Stimulated activated CD8-positive, alpha-beta memory T cell treated with anti-CD3 and anti-CD28 coated beads, Interleukin-4, amount 100 ng/mL, for 48 hours (primary cell): ENCODE measurements at regions not wholly inside any gene's neighbourhood (a gene's known extent, or its start where the extent isn't known, plus 50 kb on each side); places are given as distances from the start of the nearest gene placed in this dataset.

Experiments
- DNase-seq: peaks from one replicate; pipeline ENCODE4 v3.0.0-alpha.2; 2020

DNA sequence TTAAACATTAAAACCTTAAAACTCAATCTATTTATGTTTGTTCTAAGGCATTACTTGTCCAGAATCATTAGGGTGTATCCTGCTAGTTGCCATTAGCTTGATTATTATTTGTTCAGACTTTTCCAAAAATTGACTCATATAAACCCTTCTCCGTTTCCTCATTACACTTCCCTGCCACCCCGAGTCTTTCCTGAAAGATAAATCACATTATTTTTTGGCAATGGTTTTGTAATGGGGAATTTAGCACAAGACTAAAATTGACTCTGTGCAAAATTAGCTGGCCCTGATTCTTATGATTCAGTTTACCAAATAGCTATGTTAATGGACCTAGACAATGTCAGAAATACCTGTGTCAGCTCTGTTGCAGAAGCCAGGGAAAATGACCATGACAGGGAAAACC lies 112.2 kb upstream of the NT5C1B start:
- DNase-seq: no peak

GRCh38 chr2:18690342-18690741 lies 101.0 kb upstream of the NT5C1B start:
- peak; percentile 24 for DNase-seq

DNA sequence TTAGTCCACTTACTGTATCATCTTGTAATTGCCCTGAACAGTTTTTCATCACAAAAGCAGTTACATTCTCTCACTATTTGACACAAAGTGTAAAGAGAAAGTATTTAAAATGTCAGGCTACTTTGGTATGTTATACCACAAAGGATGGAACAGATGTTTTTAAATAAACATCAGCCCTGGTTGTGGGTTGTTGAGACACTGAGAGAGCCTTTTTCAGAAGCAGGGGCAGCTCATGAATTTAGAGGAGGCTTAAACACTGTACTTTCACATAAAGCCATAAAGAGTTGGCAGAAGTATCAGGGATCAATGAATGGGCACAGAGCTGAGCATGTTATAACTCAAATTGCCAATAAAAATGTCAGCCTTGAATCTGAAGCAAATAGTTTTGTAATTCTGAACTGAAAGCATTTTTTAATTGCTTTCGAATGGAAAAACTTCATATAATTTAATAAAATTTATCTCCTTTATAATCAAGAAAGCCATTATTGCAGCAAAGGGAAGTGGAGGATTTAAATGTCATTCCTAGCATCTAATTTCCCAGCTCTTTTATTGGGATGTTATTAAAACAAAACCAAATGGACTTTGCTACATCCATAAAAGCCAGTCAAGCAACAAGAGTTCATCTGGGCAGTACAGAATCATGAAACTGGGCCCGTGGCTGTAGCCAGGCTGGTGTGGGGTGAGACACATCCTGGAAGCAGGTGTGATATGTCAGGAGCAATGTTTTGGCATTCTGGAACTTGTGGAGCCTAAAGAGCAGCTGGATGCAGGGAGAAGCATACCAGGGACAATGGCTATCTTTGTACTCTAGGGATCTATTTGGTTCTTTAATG lies 95.1 kb upstream of the NT5C1B start:
- no peak for DNase-seq

- DNase-seq: no peak
Observed at GRCh38 chr2:18682681-18683080, 93.3 kb upstream of the NT5C1B start.

DNA sequence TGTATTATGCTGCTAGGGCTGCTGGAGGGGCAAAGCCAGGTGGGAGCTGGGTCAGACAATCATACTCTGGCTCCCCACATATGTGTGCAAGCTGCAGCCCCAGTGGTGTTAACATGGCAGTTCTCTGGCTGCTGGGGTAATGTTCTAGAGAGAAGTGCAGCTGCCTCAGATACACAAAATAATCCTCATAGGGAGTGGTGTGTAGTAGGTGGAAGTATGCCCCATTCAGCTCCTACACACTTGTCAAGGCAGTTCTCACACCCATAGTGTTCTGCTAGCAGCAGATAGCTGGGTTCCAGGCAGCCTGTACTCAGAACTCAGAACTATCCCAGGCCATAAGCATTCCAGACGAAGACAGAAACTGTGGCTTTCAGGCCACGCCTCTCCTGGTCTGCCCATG lies 87.9 kb upstream of the NT5C1B start:
- no peak for DNase-seq

GRCh38 chr2:18674309-18674708 lies 84.9 kb upstream of the NT5C1B start:
- DNase-seq: no peak

GRCh38 chr2:18671363-18671762 lies 82.0 kb upstream of the NT5C1B start:
- no peak for DNase-seq

DNA sequence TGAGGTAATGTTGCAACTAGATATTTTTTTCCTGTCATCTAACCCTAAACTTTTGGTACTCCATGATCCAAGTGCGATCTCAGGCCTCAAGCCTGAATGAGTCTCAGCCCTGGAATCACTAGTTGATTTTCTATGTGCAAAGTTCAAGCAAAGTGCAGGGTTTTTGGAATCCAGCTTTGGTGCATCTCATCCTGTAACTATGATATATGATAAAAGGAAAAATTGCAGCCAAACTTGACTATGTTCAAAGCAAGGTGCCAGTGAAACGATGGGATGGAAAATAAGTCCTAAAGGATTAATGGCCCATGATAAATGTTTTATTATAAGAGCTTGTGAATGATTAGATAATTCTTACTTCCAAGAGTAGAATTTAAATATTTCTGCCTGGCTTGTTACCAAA lies 78.9 kb upstream of the NT5C1B start:
- DNase-seq: no peak

DNA sequence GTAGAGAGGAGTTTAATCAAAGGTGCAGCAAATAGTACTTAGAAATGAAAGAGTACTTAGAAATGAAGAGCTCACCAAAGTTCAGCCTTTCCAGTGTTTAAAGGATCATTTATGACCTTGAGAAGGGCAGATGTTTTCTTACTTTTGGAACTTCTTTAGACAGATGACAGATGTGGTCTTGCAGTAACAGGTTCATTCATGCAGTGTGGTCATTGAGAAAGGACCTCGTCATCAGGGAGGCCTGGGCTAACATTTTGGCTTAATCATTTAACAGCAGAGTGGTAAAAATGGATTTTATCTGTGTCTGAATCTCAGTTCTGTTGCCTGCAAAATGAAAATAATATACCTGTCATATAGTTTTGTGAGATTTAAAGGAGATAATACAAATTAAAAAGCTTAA lies 75.1 kb upstream of the NT5C1B start:
- no peak for DNase-seq

- DNase-seq: no peak
Observed at GRCh38 chr2:18663861-18664260, 74.5 kb upstream of the NT5C1B start.

DNA sequence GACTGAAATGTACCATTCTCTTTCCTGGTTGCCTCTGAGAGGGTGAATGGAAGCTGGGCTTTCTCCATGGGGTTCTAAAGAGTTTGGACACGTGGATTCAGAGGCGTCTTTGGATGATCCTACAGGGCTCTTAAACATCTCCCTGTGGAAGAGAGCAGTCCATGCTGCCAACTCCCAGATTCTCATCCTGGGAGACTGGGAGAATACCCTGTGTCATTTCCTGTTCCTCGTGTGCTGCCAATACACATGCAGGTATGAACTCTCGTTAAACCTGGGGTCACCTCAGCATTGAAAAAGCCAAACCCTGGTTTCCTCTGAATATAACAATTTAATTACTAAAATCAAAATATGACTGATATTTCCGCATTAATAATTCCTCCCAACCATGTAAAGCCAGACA lies 73.3 kb upstream of the NT5C1B start:
- DNase-seq: no peak

DNA sequence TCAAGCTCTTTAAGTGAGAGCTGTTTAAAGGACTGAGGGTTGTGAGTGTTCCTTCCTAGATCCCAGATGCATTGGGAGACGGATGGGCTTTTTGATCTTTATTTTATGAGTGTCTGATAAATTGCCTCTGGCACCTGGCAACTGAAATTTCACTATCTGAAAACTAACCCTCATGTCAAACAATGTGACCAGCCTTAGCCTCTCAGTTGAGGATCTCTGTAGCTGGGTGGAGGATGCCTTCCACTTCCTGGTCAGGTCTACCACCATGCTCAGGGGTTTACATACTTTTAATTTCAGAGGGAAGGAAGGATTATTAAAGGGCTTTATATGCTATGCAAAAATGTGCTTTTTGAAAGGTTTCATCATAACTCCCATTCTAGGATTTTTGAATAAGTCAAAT lies 70.5 kb upstream of the NT5C1B start:
- no peak for DNase-seq

DNA sequence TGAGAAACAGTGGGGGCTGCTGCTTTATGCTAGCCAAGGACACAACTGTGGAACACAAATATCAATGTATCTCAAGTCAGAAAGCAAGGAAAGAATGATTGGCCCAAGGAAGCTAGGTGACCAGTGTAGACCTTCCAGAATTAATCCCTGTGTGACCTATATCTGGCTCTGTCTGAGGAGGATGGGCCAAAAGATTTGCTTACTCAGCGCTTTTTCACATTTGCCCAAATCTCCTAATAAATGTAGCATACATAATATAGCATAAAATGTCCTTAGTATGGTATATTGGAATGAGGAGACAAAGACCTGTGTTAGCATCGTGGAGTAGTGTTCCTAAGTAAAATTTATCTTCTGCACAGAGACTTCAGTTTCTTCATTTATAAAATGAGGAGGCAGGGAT lies 66.7 kb upstream of the NT5C1B start:
- no peak for DNase-seq

DNA sequence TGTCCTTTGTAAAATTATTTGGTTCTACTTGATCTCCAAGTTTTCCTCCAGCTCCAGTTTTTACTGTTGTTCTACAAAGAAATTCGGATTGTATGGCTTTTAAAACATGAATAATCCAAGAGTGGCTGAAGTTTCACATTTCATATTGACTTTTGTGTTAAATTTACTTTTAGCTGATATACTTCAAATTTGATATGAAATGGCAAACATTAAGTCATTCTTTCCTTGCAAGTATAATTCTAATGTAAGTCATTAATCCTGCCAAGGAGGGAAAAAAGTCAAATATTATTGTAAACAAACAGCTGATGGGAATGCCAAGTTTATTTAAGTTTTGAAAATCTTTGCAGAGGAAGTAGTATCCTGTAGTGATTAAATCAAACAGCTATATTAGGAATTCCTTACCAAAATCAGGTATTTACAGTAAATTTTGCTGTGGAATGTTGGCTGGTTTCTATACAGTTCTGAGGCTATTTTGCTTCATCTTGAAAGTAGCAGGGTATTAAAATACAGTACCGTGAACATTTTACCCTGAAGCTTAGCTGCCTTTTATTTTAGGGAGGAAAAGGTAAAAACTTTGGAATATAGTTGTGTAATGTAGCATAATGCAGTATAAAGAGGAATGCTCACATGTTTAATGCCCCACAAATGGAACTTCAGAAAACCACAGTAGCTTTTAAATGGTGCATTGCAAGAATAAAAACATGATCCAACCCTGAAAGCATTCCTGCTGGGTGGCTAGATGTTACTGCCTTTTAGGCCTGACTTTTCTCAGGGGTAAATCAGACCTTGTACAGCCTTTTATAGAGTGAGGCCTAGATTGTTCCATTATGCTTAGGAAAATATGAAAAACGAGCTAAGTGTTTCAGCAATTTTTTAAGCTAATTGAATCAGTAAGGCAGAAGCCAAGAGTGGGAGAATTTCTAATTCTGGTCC lies 62.7 kb upstream of the NT5C1B start:
- DNase-seq: no peak

GRCh38 chr2:18650221-18650620 lies 60.9 kb upstream of the NT5C1B start:
- no peak for DNase-seq

- DNase-seq: no peak
Observed at GRCh38 chr2:18649502-18650135, 60.2 kb upstream of the NT5C1B start.

DNA sequence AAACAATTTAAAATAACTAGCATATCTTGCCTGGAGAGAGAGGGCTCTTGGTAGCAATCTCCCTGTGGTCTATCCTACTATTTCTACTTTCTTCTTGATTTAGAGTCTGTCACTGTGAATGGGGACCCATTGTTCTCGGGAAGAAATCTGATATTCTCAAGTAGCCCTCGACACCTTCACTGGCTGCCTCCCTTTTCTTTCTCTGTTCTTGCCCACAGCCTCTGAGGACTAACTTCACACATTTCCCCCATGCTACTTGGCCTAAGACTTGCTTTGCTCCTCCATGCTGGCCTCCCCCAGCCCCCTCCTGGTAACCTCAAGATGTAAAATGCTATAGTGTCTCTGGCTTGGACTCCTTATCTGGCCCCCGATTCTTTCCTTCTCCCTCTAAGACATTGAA lies 58.8 kb upstream of the NT5C1B start:
- DNase-seq: no peak

DNA sequence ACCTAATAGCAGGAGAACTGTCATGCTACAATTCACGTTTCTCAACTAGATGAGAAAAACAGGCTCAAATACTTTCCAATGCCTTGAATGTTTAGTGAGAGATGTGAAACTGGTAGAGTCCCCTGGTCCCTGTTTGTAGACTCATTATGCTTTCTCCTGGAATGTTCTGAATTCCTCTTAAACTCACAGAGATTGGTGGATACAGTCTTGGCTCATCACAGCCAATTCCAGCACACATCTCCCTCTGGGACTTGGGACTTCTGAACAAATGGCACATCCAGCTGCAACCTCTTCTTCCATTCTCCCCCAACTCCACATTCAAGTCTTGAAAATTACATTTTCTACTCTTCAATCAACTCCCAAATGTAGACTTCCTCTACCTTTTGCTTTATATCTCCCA lies 58.4 kb upstream of the NT5C1B start:
- no peak for DNase-seq

DNA sequence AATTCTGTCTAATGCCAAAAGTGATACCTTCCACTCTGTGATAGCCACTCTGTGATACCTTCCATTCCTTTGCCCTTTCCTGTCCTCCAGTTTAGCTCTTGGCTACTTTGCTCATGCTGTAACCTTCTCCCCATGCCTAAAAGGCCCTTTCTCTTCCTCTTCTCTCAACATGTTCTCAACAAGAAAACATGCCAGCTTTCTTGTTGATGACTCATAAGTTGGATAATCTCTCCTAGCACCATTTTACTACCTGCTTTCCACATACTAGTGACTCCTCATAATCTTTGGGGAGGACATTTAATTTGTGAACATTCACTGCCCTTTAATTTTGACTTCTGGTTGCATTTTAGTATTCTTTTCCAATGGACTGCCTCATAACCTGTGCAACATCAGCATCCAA lies 55.9 kb upstream of the NT5C1B start:
- no peak for DNase-seq

- no peak for DNase-seq
Observed at GRCh38 chr2:18644115-18644462, 54.7 kb upstream of the NT5C1B start.

DNA sequence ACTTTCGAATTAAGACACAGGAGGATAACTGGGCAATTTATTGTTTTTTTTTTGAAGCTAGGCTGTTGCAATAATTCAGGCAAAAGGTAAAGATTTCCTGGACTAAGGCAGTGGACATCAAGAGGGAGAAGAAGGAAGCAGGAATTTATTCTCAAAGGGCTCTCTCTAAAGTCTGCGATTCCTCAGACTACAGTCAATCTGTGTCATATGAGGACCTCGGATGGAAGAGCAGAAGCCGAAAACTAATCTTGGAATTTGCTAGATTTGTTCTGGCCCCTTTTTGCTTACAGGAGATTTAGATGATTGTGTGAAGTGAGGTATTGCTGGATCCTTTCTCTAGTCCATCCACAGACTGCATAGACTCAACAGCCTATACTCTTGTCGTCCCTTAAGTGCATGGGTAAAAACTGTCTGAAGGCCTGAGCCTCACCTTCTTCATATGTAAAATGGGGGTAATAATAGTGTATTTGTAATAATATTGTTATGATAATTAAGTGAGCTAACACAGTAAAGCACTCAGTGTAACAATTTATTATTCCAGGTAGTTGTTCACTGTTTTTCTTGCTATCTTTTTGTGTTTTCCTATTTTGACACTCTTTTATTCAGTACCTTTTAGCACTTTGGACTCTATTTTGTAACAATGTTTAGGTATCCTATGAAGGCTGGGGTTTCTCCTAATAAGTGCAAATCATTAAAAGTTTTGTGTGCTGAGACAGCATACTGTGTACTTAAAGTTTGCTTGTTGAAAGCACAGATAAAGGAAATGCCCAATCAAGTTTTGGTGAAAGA lies 54.2 kb upstream of the NT5C1B start:
- no peak for DNase-seq

GRCh38 chr2:18641823-18642222 lies 52.5 kb upstream of the NT5C1B start:
- DNase-seq: no peak
